ENCODE measurements at regions not wholly inside any gene's neighbourhood (a gene's known extent, or its start where the extent isn't known, plus 50 kb on each side); places are given as distances from the start of the nearest gene placed in this dataset.

DNA sequence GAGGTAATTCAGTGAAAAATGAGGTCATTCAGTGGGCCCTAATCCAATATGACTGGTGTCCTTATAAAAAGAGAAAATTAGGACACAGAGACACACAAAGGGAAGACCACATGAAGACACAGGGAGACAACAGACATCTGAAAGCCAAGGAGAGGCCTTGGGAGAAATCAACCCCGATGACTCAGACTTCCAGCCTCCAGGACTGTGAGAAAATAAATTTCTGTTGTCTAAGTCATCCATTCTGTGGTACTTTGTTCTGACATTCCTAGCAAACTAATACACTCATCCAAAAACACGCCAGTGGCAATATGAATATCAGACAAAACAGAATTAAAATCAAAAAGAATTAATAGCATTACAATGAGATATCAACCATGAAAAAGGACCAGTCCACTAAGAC lies 303.7 kb downstream of the SS18 start:
- H3K79me2 ChIP-seq (ENCODE audit: control insufficient read depth, insufficient read depth, low read length): no peaks in the 10 kb centered on the region
- H3K9me3 ChIP-seq (ENCODE audit: control insufficient read depth, insufficient read depth, low read depth, low read length): no peaks in the 10 kb centered on the region
- H3K36me3 ChIP-seq (ENCODE audit: control insufficient read depth, insufficient read depth, low read length): no peaks in the 10 kb centered on the region
- H3K27me3 ChIP-seq (ENCODE audit: control insufficient read depth, insufficient read depth, low read length): no peaks in the 10 kb centered on the region
- H3K4me2 ChIP-seq (ENCODE audit: extremely low read depth, insufficient read depth, low read length): no peak overlapping the region
- H3K4me1 ChIP-seq (ENCODE audit: control insufficient read depth, extremely low read depth, insufficient read depth, low read length): peaks cover 4% of the 10 kb centered on the region
- no peak overlapping the region for H3K4me3 ChIP-seq (replicated peaks in 1 of 4; ENCODE audit: control extremely low read depth in 1 of 4, insufficient read depth in 1 of 4, low read depth in 3 of 4, low read length in 4 of 4)
- TF ChIP-seq EZH2 (IDR thresholded peaks at IDR 0.05; ENCODE audit: low read length, missing control alignments): no peak
- TF ChIP-seq, protein P1, sequence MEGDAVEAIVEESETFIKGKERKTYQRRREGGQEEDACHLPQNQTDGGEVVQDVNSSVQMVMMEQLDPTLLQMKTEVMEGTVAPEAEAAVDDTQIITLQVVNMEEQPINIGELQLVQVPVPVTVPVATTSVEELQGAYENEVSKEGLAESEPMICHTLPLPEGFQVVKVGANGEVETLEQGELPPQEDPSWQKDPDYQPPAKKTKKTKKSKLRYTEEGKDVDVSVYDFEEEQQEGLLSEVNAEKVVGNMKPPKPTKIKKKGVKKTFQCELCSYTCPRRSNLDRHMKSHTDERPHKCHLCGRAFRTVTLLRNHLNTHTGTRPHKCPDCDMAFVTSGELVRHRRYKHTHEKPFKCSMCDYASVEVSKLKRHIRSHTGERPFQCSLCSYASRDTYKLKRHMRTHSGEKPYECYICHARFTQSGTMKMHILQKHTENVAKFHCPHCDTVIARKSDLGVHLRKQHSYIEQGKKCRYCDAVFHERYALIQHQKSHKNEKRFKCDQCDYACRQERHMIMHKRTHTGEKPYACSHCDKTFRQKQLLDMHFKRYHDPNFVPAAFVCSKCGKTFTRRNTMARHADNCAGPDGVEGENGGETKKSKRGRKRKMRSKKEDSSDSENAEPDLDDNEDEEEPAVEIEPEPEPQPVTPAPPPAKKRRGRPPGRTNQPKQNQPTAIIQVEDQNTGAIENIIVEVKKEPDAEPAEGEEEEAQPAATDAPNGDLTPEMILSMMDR (conservative IDR thresholded peaks at IDR 0.05 in 1 of 2, IDR thresholded peaks at IDR 0.05 in 1 of 2; ENCODE audit: low read depth in 1 of 2, low read length in 2 of 2): no peak
- no peaks in the 10 kb centered on the region for H4K20me1 ChIP-seq (ENCODE audit: control insufficient read depth, extremely low read depth, insufficient read depth, low read length)
- peak; percentile 58 to 92 for DNase-seq (ENCODE audit: low read depth in 2 of 2)
- no peak overlapping the region for H3K27ac ChIP-seq (ENCODE audit: insufficient read depth, low read length)
- H2AFZ ChIP-seq (ENCODE audit: low read length): no peak overlapping the region
- H3K9ac ChIP-seq (ENCODE audit: insufficient read depth, low read length): no peak overlapping the region

DNA sequence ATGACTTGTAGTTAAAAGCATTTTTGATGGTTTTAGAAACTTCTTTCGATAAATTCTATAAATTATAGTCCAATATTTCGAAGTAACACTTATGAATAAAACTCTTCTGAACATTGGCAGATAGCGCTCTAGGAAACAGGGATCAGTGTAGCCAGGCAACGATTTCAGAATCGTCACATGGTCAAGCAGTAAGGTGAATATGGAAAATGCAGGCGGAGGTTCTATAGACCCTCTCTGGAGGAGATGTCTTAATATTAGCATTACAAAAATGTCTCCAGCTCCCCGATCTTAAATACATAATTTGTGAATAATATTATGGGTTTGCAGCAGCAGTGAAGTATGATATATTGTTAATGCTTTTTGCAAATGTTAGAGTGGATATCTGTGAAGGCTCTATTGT lies 310.3 kb downstream of the SS18 start:
- no peaks in the 10 kb centered on the region for H3K4me1 ChIP-seq (ENCODE audit: control insufficient read depth, extremely low read depth, insufficient read depth, low read length)
- DNase-seq (ENCODE audit: low read depth in 2 of 2): no peak
- no peaks in the 10 kb centered on the region for H3K27me3 ChIP-seq (ENCODE audit: control insufficient read depth, insufficient read depth, low read length)
- no peak overlapping the region for H3K9ac ChIP-seq (ENCODE audit: insufficient read depth, low read length)
- H4K20me1 ChIP-seq (ENCODE audit: control insufficient read depth, extremely low read depth, insufficient read depth, low read length): no peaks in the 10 kb centered on the region
- H2AFZ ChIP-seq (ENCODE audit: low read length): no peak overlapping the region
- no peaks in the 10 kb centered on the region for H3K9me3 ChIP-seq (ENCODE audit: control insufficient read depth, insufficient read depth, low read depth, low read length)
- no peak overlapping the region for H3K4me3 ChIP-seq (replicated peaks in 1 of 4; ENCODE audit: control extremely low read depth in 1 of 4, insufficient read depth in 1 of 4, low read depth in 3 of 4, low read length in 4 of 4)
- TF ChIP-seq EZH2 (IDR thresholded peaks at IDR 0.05; ENCODE audit: low read length, missing control alignments): no peak
- TF ChIP-seq, protein P1 (conservative IDR thresholded peaks at IDR 0.05 in 1 of 2, IDR thresholded peaks at IDR 0.05 in 1 of 2; ENCODE audit: low read depth in 1 of 2, low read length in 2 of 2): no peak
- H3K4me2 ChIP-seq (ENCODE audit: extremely low read depth, insufficient read depth, low read length): no peak overlapping the region
- H3K27ac ChIP-seq (ENCODE audit: insufficient read depth, low read length): no peak overlapping the region
- H3K79me2 ChIP-seq (ENCODE audit: control insufficient read depth, insufficient read depth, low read length): no peaks in the 10 kb centered on the region
- no peaks in the 10 kb centered on the region for H3K36me3 ChIP-seq (ENCODE audit: control insufficient read depth, insufficient read depth, low read length)

DNA sequence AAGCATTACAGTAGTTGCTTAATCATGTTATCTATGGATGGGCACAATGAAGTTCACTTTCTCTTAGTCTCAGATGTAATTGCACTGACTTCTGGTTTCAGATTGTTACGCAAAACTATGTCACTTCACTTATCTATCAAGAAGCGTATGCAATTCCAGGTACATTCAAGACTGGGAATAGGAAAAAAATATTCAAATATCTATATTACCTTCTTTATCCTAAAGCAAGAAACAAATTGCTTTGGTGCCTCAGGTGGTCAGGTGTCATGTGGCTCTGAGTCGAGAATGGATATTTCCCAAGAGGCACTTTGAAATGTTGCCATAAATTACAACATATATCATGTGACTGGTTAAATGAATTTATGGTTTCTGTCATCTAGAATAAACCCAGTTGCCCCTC lies 318.6 kb downstream of the SS18 start:
- no peak overlapping the region for H2AFZ ChIP-seq (ENCODE audit: low read length)
- H3K27me3 ChIP-seq (ENCODE audit: control insufficient read depth, insufficient read depth, low read length): no peaks in the 10 kb centered on the region
- H4K20me1 ChIP-seq (ENCODE audit: control insufficient read depth, extremely low read depth, insufficient read depth, low read length): no peaks in the 10 kb centered on the region
- H3K4me1 ChIP-seq (ENCODE audit: control insufficient read depth, extremely low read depth, insufficient read depth, low read length): no peaks in the 10 kb centered on the region
- H3K27ac ChIP-seq (ENCODE audit: insufficient read depth, low read length): no peak overlapping the region
- no peaks in the 10 kb centered on the region for H3K9me3 ChIP-seq (ENCODE audit: control insufficient read depth, insufficient read depth, low read depth, low read length)
- no peaks in the 10 kb centered on the region for H3K79me2 ChIP-seq (ENCODE audit: control insufficient read depth, insufficient read depth, low read length)
- H3K36me3 ChIP-seq (ENCODE audit: control insufficient read depth, insufficient read depth, low read length): no peaks in the 10 kb centered on the region
- DNase-seq (ENCODE audit: low read depth in 2 of 2): no peak
- no peak overlapping the region for H3K9ac ChIP-seq (ENCODE audit: insufficient read depth, low read length)
- H3K4me2 ChIP-seq (ENCODE audit: extremely low read depth, insufficient read depth, low read length): no peak overlapping the region
- no peak overlapping the region for H3K4me3 ChIP-seq (replicated peaks in 1 of 4; ENCODE audit: control extremely low read depth in 1 of 4, insufficient read depth in 1 of 4, low read depth in 3 of 4, low read length in 4 of 4)
- TF ChIP-seq, protein P1 (conservative IDR thresholded peaks at IDR 0.05 in 1 of 2, IDR thresholded peaks at IDR 0.05 in 1 of 2; ENCODE audit: low read depth in 1 of 2, low read length in 2 of 2): no peak
- no peak for TF ChIP-seq EZH2 (IDR thresholded peaks at IDR 0.05; ENCODE audit: low read length, missing control alignments)
